ENCODE measurements at regions not wholly inside any gene's neighbourhood (a gene's known extent, or its start where the extent isn't known, plus 50 kb on each side); places are given as distances from the start of the nearest gene placed in this dataset.

DNA sequence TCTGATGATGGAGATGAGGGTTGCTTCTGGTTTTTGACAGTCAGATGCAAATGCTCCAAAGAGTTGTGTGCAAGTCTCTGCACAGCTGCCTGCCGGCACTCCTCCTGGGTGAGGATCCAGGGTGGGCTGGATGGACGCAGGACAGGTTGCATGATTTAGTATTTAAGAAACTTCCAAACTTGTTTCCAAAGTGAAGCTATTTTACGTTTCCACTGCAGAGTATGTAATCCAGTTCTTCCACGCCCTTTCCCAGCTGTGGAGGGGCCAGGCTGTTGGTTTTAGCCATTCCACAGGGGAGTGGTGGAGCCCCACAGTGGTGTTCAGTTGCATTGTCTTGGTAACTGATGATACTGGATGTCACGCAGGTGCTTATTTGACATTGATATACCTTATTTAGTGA lies 157.3 kb downstream of the THBS2 start:
- ATAC-seq (ENCODE audit: insufficient number of reproducible peaks, low FRiP score, low read depth) (no peak), DNase-seq (ENCODE audit: low spot score) (no peak)
- Histone ChIP-seq H3K36me3 (no peaks in the 10 kb centered on the region), H3K27ac (no peak overlapping the region), H3K4me1 (ENCODE audit: control insufficient read depth in 1 of 2, low read depth in 2 of 2) (no peaks in the 10 kb centered on the region), H3K9me3 (no peaks in the 10 kb centered on the region), H3K27me3 (replicated peaks; ENCODE audit: insufficient read depth) (no peaks in the 10 kb centered on the region), H3K4me3 (no peak overlapping the region)
- TF ChIP-seq, protein P1, sequence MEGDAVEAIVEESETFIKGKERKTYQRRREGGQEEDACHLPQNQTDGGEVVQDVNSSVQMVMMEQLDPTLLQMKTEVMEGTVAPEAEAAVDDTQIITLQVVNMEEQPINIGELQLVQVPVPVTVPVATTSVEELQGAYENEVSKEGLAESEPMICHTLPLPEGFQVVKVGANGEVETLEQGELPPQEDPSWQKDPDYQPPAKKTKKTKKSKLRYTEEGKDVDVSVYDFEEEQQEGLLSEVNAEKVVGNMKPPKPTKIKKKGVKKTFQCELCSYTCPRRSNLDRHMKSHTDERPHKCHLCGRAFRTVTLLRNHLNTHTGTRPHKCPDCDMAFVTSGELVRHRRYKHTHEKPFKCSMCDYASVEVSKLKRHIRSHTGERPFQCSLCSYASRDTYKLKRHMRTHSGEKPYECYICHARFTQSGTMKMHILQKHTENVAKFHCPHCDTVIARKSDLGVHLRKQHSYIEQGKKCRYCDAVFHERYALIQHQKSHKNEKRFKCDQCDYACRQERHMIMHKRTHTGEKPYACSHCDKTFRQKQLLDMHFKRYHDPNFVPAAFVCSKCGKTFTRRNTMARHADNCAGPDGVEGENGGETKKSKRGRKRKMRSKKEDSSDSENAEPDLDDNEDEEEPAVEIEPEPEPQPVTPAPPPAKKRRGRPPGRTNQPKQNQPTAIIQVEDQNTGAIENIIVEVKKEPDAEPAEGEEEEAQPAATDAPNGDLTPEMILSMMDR (IDR thresholded peaks at IDR 0.05), result no peak

DNA sequence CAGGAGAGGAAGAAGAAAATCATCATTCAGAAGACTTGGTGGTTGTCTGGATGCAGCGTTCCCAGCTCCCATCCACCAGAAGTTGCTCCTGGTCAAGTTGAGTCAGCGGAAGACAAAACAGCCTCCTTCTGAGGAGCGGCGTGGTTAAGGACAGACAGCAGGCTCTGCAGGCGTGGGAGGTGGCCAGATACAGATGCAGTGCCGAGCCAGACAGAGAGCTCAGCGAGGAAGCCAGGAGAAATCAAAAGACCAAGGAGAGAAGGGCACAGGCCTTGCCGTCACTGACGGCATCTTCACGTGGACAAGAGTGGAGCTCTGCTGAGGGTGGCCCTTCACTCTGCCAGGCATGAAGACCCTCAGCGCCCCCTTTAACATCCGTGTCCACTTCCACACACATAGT lies 158.5 kb downstream of the THBS2 start:
- ATAC-seq (ENCODE audit: insufficient number of reproducible peaks, low FRiP score, low read depth) (no peak), DNase-seq (ENCODE audit: low spot score) (no peak)
- Histone ChIP-seq H3K36me3 (no peaks in the 10 kb centered on the region), H3K27me3 (replicated peaks; ENCODE audit: insufficient read depth) (no peaks in the 10 kb centered on the region), H3K4me1 (ENCODE audit: control insufficient read depth in 1 of 2, low read depth in 2 of 2) (no peaks in the 10 kb centered on the region), H3K4me3 (no peak overlapping the region), H3K27ac (no peak overlapping the region), H3K9me3 (peaks cover 5% of the 10 kb centered on the region)
- TF ChIP-seq, protein P1 (IDR thresholded peaks at IDR 0.05), result no peak

DNA sequence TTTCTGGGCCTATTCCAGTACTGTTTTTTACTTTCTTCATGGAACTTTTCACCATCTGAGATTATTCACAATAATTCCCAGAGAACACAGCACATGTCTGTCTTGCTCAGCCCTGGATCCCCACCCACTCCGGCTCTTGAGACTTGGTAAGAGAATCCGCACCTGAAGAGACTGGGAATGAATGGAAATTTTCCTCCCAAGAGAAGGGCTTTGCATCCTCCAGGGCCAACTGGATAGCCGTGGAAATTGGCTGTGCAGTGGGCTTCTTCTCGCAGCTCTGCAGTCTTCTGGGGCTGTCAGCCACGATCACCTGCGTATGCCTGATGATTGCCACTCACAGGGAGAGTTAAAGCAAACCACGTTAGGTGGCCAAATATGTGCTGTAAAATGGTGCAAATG lies 159.1 kb downstream of the THBS2 start:
- H3K27me3 ChIP-seq (replicated peaks; ENCODE audit: insufficient read depth), result no peaks in the 10 kb centered on the region

DNA sequence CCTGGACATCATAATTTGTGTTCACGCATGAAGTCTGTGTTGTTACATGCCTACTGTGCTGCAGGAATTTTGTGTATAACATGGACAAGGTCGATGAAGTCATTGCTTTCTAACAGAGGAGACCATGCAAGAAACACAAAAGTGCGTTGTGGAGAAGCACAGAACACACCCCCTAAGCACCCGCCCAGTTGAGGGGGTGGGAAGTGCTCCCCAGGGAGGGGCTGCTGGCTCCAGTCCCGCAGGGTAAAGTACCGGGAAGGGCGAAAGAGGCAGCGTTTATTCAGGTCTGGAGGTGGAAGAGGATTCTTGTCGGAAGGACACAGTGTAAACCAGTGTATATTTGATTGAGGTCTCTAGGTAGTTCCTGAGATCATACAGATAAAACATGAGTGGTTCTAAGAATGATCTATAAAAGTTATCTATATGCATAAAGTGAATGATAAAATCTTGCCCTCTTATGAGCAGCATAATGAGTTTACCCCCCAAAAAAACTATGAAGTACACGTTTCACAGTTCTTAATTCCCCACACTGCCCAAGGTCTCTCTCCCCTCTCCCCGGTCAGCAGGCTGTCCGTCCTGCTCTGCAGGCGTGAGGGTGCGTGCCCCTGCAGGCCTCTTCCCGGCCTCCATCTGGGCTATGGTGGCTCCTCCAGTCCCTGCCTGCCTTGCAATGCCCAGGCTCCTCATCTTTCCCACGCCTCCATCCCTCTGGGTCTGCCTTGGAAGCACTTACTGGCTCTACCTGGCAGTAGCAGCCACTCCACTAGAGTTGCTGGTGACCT lies 159.7 kb downstream of the THBS2 start:
- Histone ChIP-seq H3K36me3 (no peaks in the 10 kb centered on the region), H3K4me3 (no peak overlapping the region), H3K27me3 (replicated peaks; ENCODE audit: insufficient read depth) (no peaks in the 10 kb centered on the region), H3K27ac (no peak overlapping the region), H3K4me1 (ENCODE audit: control insufficient read depth in 1 of 2, low read depth in 2 of 2) (no peaks in the 10 kb centered on the region), H3K9me3 (peaks cover 8% of the 10 kb centered on the region)
- DNase-seq (ENCODE audit: low spot score) (no peak), ATAC-seq (ENCODE audit: insufficient number of reproducible peaks, low FRiP score, low read depth) (no peak)
- TF ChIP-seq, protein P1 (IDR thresholded peaks at IDR 0.05), result no peak

More for the DNA sequence above, 159.1 kb downstream of the THBS2 start:
- TF ChIP-seq, protein P1 (IDR thresholded peaks at IDR 0.05), result no peak
- no peak overlapping the region for H3K4me3 ChIP-seq
- ATAC-seq (ENCODE audit: insufficient number of reproducible peaks, low FRiP score, low read depth) (no peak), DNase-seq (ENCODE audit: low spot score) (no peak)
- H3K27ac ChIP-seq, result no peak overlapping the region
- peaks cover 8% of the 10 kb centered on the region for H3K9me3 ChIP-seq
- no peaks in the 10 kb centered on the region for H3K4me1 ChIP-seq (ENCODE audit: control insufficient read depth in 1 of 2, low read depth in 2 of 2)
- H3K36me3 ChIP-seq, result no peaks in the 10 kb centered on the region

DNA sequence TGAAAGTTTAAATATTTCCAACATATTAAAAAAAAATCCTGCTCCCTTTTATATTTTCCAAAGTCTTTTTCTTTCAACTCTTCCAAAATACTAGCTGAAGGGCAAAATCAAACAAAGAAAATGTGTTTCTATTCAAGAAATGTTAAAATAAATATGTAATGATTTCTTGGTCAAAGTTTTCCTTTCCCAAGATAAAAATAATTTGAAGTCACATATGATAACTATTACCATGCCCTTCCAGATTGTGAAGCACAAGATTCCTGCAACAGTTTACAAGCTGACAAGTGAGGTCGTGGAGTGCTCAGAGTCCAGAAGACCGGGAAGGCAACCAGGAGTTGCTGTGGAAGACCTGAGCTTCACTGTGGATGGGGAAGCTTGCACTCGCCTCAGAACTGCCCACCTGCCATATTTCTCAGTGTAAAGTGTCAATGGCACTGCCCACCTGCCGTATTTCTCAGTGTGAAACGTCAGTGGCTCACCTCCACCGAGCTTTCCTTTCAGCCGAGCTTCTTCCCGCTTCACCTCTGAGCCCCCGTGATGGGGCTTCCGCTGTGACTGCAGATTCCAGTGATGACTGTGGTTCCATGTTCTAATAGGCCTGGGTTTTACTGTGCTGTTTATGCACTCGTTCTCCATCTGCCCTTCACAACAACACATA lies 160.5 kb downstream of the THBS2 start:
- TF ChIP-seq, protein P1 (IDR thresholded peaks at IDR 0.05), result no peak
- no peaks in the 10 kb centered on the region for H3K36me3 ChIP-seq
- H3K4me3 ChIP-seq, result no peak overlapping the region
- ATAC-seq (ENCODE audit: insufficient number of reproducible peaks, low FRiP score, low read depth), result no peak
- no peaks in the 10 kb centered on the region for H3K4me1 ChIP-seq (ENCODE audit: control insufficient read depth in 1 of 2, low read depth in 2 of 2)
- peaks cover 8% of the 10 kb centered on the region for H3K9me3 ChIP-seq
- no peaks in the 10 kb centered on the region for H3K27me3 ChIP-seq (replicated peaks; ENCODE audit: insufficient read depth)
- no peak for DNase-seq (ENCODE audit: low spot score)
- no peak overlapping the region for H3K27ac ChIP-seq

All from thoracic aorta (tissue), 2 donors.